Caco-2 (cell line): ENCODE measurements at regions not wholly inside any gene's neighbourhood (a gene's known extent, or its start where the extent isn't known, plus 50 kb on each side); places are given as distances from the start of the nearest gene placed in this dataset.

ENCODE experiments used
- BruUV-seq: library from RNA; stranded (reverse); fragments of 400-500 nt; replicated peaks from 2 replicates; lab custom pipeline; 2021; lab: Mats Ljungman, UMichigan
- CTCF ChIA-PET: fragments of 300-600 bp; sonication (Branson Sonifier 250); formaldehyde crosslinking; loops from one replicate; lab custom pipeline; 2022; ENCODE audit warnings: antibody characterized with exemption; lab: Charles Lee
- POLR2A ChIA-PET: fragments of 300-600 bp; sonication (Branson Sonifier 250); formaldehyde crosslinking; loops from one replicate; lab custom pipeline; 2022; ENCODE audit warnings: antibody characterized with exemption; lab: Charles Lee
- DNase-seq, 2 experiments: peaks; one replicate each; pipeline versions ENCODE4 v3.0.0 to v3.0.0-alpha.2; 2020 to 2022
- H3K27me3 ChIP-seq: replicated peaks from 2 replicates; pipeline ENCODE4 v1.6.0; 2011; ENCODE audit warnings: low read length; ENCODE audit not compliant: control insufficient read depth, insufficient read depth
- H3K36me3 ChIP-seq: 2 replicates; pipeline ENCODE4 v1.5.1; 2011; ENCODE audit warnings: low read length; ENCODE audit not compliant: control insufficient read depth, insufficient read depth
- H3K4me1 ChIP-seq: fragments of 250-450 bp; sonication (Bioruptor Pico); 2 replicates; pipeline ENCODE4 v1.5.1; 2020; ENCODE audit warnings: mild to moderate bottlenecking
- H3K4me3 ChIP-seq: 2 replicates; pipeline ENCODE4 v1.5.1; 2011; ENCODE audit warnings: low read depth, mild to moderate bottlenecking, control low read depth, low read length
- H3K9me3 ChIP-seq: fragments of 250-450 bp; sonication (Bioruptor Pico); 2 replicates; pipeline ENCODE4 v1.5.1; 2020; ENCODE audit warnings: mild to moderate bottlenecking, moderate library complexity
- H3K27ac Mint-ChIP-seq: one replicate; pipeline ENCODE4 v1.8.0; 2022; ENCODE audit warnings: mixed read lengths; ENCODE audit not compliant: unreplicated experiment
- H3K27me3 Mint-ChIP-seq: one replicate; pipeline ENCODE4 v1.8.0; 2022; ENCODE audit warnings: mixed read lengths; ENCODE audit not compliant: insufficient read depth, unreplicated experiment
- H3K36me3 Mint-ChIP-seq: one replicate; pipeline ENCODE4 v1.8.0; 2022; ENCODE audit warnings: mild to moderate bottlenecking, mixed read lengths; ENCODE audit not compliant: insufficient read depth, unreplicated experiment
- H3K4me1 Mint-ChIP-seq: one replicate; pipeline ENCODE4 v1.8.0; 2022; ENCODE audit warnings: low read depth, mixed read lengths; ENCODE audit not compliant: unreplicated experiment
- H3K4me3 Mint-ChIP-seq: one replicate; pipeline ENCODE4 v1.8.0; 2022; ENCODE audit warnings: mild to moderate bottlenecking, moderate library complexity, mixed read lengths; ENCODE audit not compliant: unreplicated experiment
- H3K9me3 Mint-ChIP-seq: one replicate; pipeline ENCODE4 v1.8.0; 2022; ENCODE audit warnings: mixed read lengths; ENCODE audit not compliant: unreplicated experiment
- intact Hi-C: fragments of 100-400 bp; cut with micrococcal nuclease; formaldehyde crosslinking; loops from one replicate; pipeline ENCODE4 v1.10.0; 2022; ENCODE audit not compliant: unreplicated experiment
- TF ChIP-seq, protein P1 (sequence below), 2 experiments: fragments of 200-600 bp in 1 of 2; IDR thresholded peaks; 1 replicate in 1 of 2; 2 replicates in 1 of 2; pipeline versions ENCODE4 v1.5.1 to v1.8.0; 2011 to 2022; ENCODE audit warnings: antibody characterized with exemption in 1 of 2, control low read depth in 1 of 2, inconsistent platforms in 1 of 2, low read depth in 1 of 2, low read length in 1 of 2, mild to moderate bottlenecking in 1 of 2, moderate library complexity in 1 of 2; ENCODE audit not compliant: insufficient read depth in 1 of 2, severe bottlenecking in 1 of 2, unreplicated experiment in 1 of 2

DNA sequence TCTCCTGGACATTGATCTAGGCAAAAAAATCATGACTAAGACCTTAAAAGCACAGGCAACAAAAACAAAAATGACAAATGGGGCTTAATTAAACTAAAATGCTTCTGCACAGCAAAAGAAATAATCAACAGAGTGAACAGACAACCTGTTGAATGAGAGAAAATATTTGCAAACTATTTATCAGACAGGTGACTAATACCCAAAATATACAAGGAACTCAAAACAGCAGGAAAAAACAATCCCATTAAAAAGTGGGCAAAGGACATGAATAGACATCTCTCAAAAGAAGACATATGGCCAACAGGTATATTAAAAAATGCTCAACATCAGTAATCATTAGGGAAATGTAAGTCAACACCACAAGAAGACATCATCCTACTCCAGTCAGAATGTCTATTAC lies 166.8 kb downstream of the MTERF1 start:
- H3K9me3 ChIP-seq, result no peaks in the 10 kb centered on the region
- ChIA-PET POLR2A (no interaction called here), CTCF (no interaction called here)
- TF ChIP-seq, protein P1, sequence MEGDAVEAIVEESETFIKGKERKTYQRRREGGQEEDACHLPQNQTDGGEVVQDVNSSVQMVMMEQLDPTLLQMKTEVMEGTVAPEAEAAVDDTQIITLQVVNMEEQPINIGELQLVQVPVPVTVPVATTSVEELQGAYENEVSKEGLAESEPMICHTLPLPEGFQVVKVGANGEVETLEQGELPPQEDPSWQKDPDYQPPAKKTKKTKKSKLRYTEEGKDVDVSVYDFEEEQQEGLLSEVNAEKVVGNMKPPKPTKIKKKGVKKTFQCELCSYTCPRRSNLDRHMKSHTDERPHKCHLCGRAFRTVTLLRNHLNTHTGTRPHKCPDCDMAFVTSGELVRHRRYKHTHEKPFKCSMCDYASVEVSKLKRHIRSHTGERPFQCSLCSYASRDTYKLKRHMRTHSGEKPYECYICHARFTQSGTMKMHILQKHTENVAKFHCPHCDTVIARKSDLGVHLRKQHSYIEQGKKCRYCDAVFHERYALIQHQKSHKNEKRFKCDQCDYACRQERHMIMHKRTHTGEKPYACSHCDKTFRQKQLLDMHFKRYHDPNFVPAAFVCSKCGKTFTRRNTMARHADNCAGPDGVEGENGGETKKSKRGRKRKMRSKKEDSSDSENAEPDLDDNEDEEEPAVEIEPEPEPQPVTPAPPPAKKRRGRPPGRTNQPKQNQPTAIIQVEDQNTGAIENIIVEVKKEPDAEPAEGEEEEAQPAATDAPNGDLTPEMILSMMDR (IDR thresholded peaks at IDR 0.05; ENCODE audit: insufficient read depth in 1 of 2, low read depth in 1 of 2, low read length in 1 of 2, severe bottlenecking in 1 of 2, unreplicated experiment in 1 of 2), result no peak
- no peaks in the 10 kb centered on the region for H3K27me3 ChIP-seq
- H3K4me1 Mint-ChIP-seq, result no peaks in the 10 kb centered on the region
- no peak overlapping the region for H3K27ac Mint-ChIP-seq
- no peak overlapping the region for H3K4me3 Mint-ChIP-seq
- intact Hi-C loops, result no loop called here
- H3K9me3 Mint-ChIP-seq, result peaks cover 9% of the 10 kb centered on the region
- H3K36me3 ChIP-seq, result no peaks in the 10 kb centered on the region
- H3K4me3 ChIP-seq, result no peak overlapping the region
- H3K27me3 Mint-ChIP-seq, result peaks cover 19% of the 10 kb centered on the region
- DNase-seq, result no peak
- H3K36me3 Mint-ChIP-seq, result no peaks in the 10 kb centered on the region
- H3K4me1 ChIP-seq, result 0 out of 2 replicates have a peak, but pooled peaks cover 3% of the 10 kb centered on the region
- BruUV-seq, result no TSS peak

DNA sequence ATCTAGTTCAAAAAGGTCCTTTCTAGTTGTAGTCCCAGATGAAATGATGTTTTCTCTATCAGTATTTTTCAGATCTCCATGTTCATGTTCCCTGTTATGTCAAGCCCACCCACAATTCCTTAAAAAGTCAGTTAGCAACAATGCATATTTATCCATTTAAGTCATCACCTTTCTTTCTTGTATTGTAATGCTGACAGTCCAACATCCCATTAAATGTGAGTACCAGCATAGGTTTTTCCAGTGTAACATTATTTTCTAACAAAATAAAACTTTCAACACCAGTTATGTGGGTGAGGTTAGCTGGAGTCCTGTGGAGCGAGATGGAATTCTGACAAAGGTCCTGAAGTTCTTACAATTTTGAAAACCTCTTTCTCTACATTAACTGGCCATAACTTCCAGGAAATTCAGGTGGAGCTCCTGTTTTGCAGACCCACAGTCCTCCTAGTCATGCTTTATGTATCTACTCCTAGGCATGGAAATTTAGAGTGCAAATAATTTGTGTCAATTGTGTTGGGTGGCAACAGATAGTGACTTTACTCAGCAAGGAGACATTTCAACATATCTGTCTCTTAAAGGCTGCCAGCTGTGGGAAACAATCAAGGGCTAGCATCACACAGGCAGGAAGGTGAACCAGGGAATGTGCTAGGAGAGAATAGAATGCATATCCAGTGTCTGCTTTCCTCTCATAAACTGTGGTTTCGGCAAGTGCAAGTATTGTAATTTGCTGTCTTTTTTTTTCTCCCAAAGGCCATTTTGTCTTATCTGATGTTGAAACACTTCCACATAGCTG lies 162.6 kb downstream of the MTERF1 start:
- TF ChIP-seq, protein P1 (IDR thresholded peaks at IDR 0.05; ENCODE audit: insufficient read depth in 1 of 2, low read depth in 1 of 2, low read length in 1 of 2, severe bottlenecking in 1 of 2, unreplicated experiment in 1 of 2), result no peak
- no peaks in the 10 kb centered on the region for H3K27me3 ChIP-seq
- no TSS peak for BruUV-seq
- H3K4me3 Mint-ChIP-seq, result no peak overlapping the region
- H3K4me1 ChIP-seq, result 0 out of 2 replicates have a peak, but pooled peaks cover 5% of the 10 kb centered on the region
- H3K4me3 ChIP-seq, result no peak overlapping the region
- H3K9me3 ChIP-seq, result no peaks in the 10 kb centered on the region
- peaks cover 20% of the 10 kb centered on the region for H3K27me3 Mint-ChIP-seq
- no peaks in the 10 kb centered on the region for H3K36me3 ChIP-seq
- no peak for DNase-seq
- no peak overlapping the region for H3K27ac Mint-ChIP-seq
- peaks cover 9% of the 10 kb centered on the region for H3K9me3 Mint-ChIP-seq
- H3K36me3 Mint-ChIP-seq, result no peaks in the 10 kb centered on the region
- no peaks in the 10 kb centered on the region for H3K4me1 Mint-ChIP-seq
- ChIA-PET CTCF (no interaction called here), POLR2A (no interaction called here)
- intact Hi-C loops, result no loop called here

DNA sequence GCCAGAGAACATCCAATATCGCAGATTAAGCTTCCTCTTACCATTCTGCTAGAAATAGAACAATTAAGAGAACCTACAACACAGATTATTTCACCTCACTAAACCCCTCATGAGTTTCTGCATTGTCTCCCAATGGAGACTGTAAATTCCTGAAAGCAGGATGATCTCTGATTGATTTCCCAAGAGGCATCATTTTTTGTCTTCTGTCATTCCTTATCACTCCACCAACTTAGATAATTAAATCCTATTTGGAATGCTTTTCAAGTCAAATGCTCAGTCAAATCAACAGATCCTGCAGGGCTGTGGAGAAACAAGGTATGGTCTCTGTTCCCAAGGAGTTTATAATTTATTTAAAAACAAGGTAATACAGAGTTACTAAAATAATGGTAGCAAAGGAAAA lies 161.5 kb downstream of the MTERF1 start:
- POLR2A ChIA-PET, result no interaction called here
- intact Hi-C loops, result no loop called here
- Histone ChIP-seq H3K36me3 (no peaks in the 10 kb centered on the region), H3K27me3 (no peaks in the 10 kb centered on the region), H3K4me1 (0 out of 2 replicates have a peak, but pooled peaks cover 5% of the 10 kb centered on the region), H3K4me3 (no peak overlapping the region), H3K9me3 (no peaks in the 10 kb centered on the region)
- peaks cover 20% of the 10 kb centered on the region for H3K27me3 Mint-ChIP-seq
- no peak overlapping the region for H3K27ac Mint-ChIP-seq
- TF ChIP-seq, protein P1 (IDR thresholded peaks at IDR 0.05; ENCODE audit: insufficient read depth in 1 of 2, low read depth in 1 of 2, low read length in 1 of 2, severe bottlenecking in 1 of 2, unreplicated experiment in 1 of 2), result no peak
- H3K9me3 Mint-ChIP-seq, result peaks cover 9% of the 10 kb centered on the region
- CTCF ChIA-PET, result no interaction called here
- no peak overlapping the region for H3K4me3 Mint-ChIP-seq
- no peak for DNase-seq
- no TSS peak for BruUV-seq
- H3K36me3 Mint-ChIP-seq, result no peaks in the 10 kb centered on the region
- H3K4me1 Mint-ChIP-seq, result no peaks in the 10 kb centered on the region
